ENCODE measurements at regions not wholly inside any gene's neighbourhood (a gene's known extent, or its start where the extent isn't known, plus 50 kb on each side); places are given as distances from the start of the nearest gene placed in this dataset.

DNA sequence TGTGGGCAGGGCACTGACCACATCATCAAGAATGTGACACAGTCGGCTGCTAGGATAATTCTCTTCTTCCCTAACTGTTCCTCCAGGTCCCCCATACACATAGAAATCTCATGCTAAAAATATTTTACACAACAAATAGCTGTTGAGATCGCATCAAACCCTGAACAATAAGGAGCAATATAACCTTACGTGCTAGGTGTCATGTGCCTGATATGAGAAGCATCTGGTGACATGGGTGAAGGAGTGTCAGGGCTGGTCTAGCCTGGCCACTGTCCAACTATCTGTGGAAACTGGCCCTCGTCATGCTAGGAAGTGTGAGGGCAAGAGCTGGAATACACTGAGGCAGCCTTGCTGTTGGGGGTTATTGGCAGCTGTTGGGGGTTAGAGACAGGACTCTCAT, 167.3 kb upstream of the PGRMC2 start:
- no peak for TF ChIP-seq CTCF (IDR thresholded peaks at IDR 0.05)
- TF ChIP-seq POLR2AphosphoS5 (IDR thresholded peaks at IDR 0.05; ENCODE audit: low read depth, low read length), result no peak
